Daoy (cell line): ENCODE measurements at regions not wholly inside any gene's neighbourhood (a gene's known extent, or its start where the extent isn't known, plus 50 kb on each side); places are given as distances from the start of the nearest gene placed in this dataset.

ENCODE experiments used
- DNase-seq: peaks from one replicate; pipeline ENCODE4 v3.0.0-alpha.2; 2015; ENCODE audit warnings: low read depth

DNA sequence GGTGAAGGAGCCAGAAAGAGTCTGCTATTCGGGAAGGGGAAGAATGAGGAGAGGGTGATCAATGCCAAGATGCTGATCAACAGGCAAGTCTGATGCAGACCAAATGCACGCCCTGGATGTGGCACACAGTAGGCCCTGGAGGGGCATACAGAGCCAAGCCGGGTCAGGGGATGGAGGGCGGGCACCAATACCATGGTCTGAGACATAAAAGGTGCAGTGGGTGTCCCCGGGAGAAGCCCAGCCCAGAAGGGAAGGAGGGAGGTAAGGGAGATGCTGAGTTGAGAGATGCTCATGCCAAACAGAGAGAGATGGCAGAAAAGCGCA, 66.6 kb upstream of the ID2 start:
- DNase-seq, result no peak

DNA sequence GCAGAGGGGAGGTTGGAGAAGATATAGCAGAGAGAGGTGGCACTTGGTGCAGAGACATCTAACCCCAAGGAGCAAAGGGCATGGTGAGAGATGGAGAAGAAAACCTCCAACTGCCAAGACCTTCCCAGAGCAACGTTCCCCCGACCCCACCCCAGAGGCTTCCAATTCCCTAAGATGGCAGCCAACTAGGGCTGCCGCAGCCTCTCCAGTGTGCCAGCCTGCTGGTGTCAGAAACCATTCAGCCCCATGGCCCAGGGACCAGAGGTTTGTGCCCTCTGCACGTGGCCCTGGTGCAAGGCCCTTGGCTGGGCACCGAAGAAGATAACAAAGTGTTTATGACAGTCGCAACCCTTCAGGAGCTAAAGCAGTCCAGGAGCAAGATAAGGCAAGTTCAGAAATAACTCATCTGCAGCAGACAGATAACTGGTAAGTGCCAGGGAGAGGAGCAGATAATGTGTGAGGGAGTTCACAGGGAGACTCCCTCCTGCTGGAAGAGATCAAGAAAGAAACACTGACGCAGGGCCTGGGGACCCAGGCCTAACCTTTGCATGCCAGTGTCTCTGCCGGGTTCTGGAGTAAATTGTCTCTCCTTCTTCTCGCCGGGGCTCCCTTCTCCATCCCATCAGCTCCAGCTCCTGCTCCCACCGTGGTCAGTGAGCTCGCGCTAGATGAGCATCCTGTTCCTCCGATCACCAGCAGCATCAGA, 66.1 kb upstream of the ID2 start:
- DNase-seq, result no peak

DNA sequence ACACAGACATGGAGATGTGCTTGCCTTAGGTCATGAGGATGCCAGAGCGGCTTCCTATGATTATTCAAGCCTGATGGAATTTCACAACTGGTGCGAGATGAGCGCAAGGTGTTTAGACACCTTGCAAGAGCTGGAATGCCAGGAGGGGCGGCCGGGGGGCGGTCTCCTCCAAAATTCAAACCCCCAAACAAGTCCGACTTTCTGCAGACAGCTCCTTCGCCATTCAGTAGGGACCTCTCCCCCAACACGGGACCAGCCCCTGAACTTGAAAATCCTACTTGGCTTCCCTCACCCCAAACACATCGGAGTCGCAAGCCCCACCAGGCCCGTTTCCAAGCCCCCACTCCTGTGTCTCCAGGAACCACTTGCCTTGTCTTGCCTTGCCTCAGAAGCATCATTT, 64.8 kb upstream of the ID2 start:
- DNase-seq, result no peak

DNA sequence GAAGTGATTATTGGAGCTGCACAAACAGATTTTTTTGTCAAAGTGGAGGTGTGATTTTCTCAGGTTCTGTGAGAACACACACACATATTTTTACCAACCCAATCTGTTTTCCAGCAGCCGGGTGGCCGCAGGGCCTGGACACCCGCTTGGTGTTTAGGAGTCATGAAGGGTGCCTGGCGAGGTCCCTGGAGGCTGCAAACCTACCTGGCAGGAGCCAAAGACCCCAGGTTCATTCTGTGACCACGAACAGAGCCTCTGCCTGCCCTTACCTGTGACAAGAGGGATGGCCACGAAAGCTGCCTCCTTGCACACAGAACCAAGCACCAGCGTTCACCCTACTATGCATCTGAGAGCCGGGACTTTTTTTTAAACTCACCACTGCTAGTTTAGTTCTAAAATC, 64.3 kb upstream of the ID2 start:
- no peak for DNase-seq

DNA sequence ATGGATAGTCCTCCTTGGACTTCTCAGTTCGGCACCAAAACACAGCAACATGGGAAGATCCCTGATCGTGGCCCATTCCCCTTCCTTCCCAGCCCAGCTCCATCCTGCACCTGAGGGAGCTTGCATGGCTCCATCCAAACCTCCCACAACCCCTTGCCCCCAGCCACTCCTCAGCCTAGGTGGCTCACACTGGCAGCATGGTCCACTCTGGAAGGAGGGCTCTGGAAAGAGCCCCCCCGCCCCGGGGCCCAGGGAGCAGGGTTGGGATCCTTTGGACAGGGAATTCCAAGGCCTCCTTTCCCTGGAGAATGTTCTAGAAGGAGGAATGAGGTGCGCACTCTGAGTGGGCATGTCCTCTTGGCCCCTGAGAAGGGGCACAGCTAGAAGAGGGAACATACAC, 62.8 kb upstream of the ID2 start:
- DNase-seq, result no peak

DNA sequence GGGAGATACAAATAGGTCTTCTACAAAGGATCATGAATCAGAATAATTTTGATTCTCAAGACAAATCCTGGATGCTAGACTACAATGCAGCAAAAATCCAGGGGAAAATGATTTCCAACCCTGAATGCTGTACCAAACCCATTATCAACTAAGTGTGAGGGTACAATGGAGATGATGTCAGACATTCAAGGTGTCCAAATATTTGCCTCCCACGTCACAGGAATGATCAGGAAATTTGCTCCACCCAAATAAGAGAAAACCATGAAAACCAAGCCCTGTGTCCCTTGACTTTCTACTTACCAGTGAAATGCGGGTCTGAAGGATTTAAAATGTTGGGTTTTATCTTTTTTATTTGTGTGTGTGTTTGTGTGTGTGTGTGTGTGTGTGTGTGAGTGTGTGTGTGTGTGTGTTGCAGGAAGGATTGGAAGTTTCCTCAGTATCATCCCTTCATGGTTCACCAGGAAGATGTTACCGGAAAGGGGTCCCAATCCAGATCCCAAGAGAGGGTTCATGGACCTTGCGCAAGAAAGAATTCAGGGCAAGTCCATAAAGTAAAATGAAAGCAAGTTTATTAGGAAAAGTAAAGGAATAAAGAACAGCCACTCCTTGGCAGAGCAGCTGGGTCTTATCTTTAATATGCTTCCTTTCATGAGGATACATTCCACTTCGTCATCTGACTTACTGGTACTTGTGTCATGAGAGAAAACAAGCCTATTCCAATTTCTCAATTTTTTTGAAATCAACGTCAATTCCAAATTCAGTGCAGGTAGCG, 61.1 kb upstream of the ID2 start:
- DNase-seq, result no peak

DNA sequence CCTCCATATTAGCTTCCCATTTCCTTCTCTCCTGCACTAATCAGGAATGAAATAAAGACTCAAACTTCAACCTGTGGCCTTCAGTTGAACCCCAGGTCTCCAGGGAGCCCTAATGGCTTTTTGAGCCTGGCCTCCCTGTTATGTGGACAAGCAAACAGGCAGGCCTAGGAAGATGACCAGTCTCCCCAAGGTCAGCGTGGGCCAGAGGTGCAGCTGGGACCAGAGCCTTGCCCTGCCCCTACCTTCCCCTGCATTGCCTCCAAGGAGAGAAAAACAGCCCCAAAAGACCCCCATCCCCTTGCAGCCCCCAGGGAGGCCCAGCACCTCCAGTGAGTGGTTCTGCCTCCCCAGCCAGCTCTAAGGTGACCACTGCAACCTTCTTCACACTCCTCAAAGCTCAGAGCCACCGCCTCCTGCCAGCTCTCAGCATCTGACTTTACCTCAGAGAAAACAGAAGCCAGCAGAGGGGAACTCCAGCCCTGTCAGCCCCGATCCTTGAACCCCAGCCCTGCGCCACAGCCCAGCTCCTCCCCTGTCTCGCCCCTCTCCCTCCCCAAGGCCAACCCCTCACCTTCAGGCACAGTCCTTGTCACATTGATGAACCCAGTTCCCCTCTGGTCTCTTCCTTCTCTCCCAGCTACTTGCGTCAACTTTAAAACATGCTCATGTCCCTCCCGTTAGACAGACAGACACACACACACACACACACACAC, 59.5 kb upstream of the ID2 start:
- DNase-seq, result no peak

DNA sequence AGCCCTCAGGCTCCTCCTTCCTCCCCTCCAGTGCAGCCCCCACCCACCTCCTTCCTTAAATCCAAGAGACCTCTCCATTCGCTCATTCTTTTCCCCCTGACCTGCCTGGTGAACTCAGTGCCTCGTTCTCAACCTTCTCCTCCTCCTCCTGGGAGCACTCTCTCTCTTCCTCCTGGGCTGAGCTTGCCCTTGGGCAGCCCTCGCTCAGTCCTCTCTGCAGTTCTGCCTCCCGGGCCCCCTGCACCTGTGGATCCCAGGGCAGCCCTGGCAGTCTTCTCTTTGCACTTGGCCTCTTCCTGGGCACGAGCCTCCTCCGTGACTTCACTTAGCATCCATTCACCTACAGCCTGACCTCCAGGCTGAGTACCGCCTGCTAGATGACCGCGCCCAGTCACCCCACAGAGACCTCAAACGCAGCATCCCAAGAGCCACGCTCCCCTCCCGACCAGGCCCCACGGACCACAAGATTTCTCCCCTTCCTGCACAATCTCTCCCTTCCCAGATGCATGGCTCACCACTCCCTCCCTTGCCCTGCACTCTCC, 58.9 kb upstream of the ID2 start:
- DNase-seq, result no peak

DNA sequence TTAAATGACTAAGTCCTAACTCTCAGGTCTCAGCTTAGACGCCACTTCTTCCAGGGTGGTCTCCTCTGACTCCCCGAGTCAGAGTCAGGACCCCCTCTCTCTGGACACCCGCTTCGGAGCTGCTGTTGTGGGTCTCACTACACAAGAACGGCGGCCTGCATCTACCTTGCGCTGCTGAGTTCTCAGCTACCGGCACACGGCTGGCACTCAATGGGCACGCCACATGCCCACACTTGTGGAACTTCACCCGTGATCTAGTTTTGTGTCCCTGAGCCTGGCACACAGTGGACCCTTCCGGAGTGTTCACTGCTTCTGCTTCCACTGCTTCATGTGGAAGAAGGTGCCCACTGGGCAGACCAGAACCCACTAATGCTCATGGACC, 58.3 kb upstream of the ID2 start:
- DNase-seq, result no peak

DNA sequence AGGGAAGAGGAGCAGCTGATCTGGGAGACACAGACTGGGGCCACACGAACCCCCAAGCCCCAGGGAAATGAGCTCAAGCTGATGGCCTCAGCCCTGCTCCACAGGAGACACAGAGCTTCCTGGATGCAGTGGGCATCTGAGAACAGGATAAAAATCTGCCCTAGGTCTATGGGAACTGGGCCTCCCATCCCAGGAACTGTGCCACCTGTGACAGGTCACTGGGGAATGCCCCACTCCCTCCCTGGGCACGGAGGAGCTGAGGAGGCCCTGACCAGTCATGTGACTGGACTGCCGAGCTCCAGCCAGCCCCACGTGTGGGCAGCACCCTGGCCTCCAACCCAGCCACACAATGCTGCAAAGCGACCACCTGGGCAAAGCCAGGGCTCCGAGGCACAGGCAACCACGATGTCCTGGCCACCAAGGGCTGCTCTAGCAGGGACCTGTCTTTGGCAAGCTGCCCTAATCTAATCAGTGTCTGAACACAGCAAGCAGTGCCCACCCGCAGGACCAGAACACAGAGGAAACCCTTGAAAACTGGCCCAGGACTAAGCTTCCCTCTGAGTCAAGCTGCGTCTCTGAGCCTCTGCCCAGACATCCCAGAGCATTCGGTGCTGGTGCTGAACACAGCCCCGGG, 57.8 kb upstream of the ID2 start:
- no peak for DNase-seq

DNA sequence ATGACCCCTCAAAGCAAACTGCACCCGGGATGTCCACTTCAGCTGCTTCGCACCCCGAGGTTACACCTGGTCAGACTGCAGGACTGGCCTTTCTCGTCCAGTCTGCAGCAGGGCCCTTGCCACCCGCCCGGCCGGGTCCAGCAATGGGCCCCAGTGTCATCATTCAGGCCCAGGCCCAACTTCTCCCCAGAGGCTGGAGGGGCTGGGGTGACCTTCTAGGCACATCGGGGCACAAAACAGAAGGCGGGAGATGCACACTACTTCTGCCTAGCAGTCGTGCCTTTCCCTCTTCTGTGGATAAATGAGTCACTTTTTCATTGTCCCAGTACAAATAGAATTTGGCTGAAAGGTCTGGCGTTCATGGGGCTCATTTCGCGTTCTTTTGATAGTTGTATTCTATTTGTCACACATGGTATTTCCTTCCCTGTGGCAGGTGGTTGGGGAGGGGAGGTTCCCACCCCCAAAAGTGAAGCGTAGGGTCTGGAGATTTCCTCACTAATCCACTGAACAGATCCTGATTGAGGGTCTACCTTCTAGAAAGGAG, 56.9 kb upstream of the ID2 start:
- DNase-seq, result no peak

DNA sequence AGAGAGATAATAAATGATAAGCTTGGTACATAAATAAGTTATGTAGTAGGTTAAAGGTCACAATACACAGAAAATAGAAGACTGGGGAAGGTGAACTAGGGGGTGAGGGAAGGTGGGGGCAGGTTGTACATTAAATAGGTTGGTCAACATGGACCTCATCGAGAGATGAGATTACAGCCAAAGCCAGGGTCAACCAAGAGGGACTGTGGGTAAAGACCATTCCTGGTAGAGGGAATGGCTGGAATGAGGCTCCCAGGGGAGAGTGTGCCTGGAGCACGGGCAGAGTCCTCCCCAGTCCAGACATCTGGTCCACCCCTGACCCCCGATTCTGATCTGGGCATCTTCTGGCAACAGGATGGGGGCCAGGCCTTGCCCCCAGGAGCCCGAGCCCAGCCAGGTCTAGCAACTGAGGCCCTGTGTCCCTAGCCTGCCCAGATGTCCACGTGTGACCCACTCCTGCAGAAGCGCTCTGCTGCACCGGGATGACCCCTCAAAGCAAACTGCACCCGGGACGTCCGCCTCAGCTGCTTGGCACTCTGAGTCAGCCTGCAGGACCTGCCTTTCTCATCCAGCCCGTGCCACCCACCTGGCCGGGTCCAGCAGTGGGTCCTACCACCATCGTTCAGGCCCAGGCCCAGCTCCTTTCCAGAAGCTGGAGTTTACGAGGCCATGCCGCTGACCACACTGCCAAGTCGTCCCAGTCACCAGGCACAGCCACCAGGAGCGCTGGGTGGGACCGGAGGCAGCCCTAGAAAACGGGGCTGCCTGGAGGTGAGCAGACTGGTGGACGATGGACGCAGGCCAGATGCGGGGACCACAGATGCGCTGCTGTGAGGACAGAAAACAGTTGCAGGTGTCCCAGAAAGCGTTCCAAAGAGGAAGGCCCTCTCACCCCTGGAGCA, 56.2 kb upstream of the ID2 start:
- no peak for DNase-seq

DNA sequence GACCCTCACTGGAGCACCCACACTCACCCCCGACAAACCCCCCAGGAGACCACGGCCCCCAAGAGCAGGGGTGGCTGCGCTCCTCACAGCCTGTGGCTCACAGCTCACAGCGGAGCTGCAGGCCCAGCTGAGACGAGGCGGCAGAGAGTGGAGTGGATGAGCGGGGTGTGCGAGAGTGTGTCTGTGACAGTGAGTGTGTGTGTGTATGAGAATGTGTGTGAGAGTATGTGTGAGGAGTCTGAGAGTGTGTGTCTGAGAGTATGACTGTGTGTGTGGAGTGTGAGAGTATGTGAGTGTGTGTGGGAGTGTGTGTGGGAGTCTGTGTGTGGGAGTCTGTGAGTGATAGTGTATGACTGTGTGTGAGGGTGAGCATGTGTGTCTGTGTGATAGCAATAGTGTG, 55.3 kb upstream of the ID2 start:
- DNase-seq, result no peak

DNA sequence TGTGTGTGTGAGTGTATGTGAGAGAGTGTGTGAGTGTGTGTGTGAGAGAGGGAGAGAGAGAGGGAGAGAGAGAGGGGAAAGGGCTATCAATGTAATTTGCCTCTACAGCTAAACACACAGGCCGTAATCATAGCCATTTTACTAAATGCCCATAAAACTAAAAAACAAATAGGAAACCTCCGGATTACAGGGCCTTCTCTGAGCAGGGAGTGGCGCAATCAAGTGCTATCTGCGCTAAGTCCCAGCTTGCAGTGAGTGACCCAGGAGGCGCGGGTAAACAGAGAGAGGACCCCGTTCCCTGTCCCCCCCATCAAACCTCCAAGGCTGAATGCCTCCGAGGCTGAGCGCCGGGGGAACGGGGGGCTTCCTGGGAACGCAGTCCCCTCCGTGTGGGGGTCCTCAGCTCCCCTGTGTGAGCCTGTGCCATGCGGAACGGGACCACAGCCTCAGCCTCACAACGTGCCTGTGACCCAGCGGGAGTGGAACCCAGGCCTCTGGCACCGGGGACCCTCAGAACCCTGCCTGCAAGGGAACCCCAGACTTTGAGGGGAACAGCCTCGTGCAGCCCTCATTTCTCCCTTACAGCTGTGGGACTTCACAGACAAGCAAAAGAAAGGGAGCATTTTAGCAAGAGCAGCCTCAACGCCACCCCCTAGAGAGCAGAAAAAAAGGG, 54.7 kb upstream of the ID2 start:
- no peak for DNase-seq

DNA sequence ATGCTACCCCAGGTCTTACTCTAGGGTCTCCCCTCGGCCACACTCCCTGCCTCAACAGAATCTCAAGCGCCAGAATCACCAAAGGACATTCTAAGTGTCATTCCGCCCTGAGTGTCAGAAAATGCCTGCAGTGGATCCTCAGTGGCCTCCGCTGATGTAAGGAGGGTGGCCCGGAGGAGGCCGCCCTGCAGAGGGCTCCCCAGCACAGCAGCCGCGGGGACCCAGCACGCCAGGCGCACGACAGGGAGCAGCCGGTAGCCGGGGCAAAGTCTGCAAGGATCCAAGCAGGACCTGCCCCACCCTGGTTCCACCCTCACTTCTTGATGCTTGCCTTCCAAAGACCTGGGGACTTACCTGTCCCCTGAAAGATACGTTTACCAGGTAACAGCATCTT, 54.2 kb upstream of the ID2 start:
- no peak for DNase-seq

DNA sequence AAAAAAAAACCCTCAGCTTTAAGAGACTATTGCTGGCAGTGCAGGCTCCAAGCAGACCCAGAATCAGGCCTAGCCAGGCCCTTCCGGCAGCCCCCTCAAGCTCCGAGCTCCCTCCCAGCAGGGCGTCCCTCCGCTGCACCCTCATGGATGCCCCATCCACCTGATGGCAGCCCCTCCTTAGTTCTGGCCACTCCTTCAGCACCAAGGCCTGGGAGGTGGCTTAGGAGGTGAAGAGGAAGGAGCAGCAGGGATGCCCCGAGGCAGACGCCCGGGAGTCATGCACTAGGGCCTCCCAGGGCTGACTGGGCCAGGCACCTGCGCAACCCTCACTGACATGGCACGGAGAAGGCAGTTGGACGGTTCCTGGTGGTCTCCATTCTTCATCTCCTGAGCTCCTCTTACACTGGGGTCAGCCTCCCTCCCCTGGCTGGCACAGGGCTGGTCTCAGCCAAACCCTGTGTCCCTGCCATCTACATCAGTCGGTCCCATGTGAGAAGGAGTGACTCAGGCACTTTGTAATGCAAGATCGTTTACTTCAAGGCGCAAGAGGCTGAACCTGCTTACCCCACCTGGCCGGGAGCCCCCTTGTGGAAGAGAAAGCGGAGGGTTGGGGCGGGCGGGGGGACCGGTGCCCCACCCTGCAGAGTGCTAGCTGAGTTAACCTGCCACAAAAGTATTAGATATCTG, 53.5 kb upstream of the ID2 start:
- DNase-seq, result peak; percentile 29

DNA sequence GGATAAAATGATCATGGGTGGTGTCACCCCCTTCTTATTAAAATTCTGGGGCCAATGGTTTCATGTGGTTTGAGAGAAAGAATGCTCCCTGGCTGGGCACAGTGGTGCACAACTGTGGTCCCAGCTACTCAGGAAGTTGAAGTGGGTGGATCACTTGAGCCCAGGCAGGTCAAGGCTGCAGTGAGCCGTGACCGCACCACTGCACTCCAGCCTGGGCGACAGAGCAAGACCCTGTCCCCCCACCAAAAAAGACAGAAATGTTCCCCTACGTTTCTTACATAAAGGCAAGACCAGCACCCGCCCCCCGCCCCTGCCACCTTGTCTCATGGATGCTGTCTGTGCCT, 53.0 kb upstream of the ID2 start:
- DNase-seq, result no peak

DNA sequence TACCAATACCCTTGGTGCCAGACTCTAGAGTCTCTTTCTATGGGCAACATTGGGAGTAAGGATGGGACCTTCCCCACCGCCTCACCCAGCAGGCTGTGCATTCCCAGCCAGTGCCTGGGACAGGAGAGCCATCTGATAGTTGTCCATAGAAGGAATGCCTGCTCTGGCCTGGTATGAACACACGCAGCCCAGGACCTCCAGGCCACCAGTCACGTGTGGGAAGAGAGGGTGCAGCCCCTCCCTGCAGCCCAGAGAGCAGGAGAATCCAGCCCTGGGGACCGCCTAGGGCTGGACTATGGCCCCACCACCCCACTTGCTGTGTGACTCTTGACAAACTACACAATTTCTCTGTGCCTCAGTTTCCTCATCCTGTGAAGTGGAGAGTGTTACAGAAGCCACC, 52.5 kb upstream of the ID2 start:
- DNase-seq, result no peak

DNA sequence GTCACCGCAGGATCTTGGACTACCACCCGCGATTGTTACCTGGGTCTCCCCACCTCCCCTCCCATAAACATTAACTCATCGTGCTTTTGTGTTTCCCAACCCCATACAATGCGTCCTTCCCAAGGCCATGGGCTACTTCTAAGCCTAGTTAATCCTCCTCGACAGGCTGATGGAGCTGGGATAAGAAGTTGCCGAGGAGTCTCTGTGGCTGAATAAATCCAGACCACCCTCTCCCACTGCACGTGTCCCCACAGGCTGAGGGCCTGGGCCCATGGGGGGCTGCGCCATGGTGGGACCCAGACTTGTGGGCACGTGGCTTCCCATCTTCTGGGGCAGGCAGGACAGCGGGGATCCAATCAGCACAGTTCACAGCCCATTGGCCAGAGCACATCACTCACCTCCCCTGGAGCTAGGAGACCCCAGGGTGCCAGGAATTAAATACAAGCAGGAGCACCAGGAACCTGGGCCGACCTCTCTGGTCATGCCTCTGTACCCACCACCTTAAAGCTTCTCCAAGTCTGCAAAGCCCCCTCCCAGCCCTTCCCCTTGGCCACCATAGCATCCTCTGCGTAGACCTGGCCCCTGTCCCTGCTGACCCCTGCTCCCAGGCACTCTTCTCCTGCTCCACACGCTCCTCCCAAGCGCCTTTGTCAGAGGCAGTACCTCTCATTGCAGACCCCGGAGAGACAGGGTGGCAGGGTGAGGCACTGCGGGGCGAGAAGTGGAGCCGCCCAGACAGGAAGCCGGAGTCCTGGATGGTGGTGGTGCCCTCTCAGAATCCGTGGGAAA, 51.0 kb upstream of the ID2 start:
- DNase-seq, result no peak
